Limb (tissue), 2 donors: ENCODE measurements at regions not wholly inside any gene's neighbourhood (a gene's known extent, or its start where the extent isn't known, plus 50 kb on each side); places are given as distances from the start of the nearest gene placed in this dataset.
"Not testable (repeated sequence)": the region's sequence is repeated elsewhere in the genome, so short reads cannot be mapped to it uniquely, and the experiment has no call there.

Experiments used
- DNase-seq, 2 donors: peaks; one replicate each; pipeline ENCODE4 v3.0.0-alpha.2; 2016; ENCODE audit errors: extremely low spot score in 2 of 2

GRCh38 chr4:72876946-72877345 is 192.6 kb downstream of the COX18 start:
- no peak for DNase-seq

DNA sequence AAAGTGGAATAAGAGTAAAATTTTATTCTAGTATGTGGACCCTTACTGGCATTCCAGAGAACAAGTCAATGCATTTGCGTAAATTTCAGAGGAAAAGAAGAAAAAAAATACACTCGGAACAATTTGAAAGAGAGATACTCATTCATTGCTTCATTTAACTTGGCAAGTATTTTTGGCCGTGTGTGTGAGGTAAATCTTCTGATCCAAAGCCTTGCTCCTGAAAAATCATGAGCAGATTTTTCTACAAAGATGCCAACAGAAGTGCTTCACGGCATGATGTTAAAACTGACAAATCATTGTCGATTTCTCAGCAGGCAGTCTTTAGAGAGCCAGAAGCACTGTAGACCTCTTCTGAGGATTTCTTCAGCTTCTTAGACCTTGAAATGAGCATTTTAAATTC is 194.0 kb downstream of the COX18 start:
- DNase-seq = no peak

DNA sequence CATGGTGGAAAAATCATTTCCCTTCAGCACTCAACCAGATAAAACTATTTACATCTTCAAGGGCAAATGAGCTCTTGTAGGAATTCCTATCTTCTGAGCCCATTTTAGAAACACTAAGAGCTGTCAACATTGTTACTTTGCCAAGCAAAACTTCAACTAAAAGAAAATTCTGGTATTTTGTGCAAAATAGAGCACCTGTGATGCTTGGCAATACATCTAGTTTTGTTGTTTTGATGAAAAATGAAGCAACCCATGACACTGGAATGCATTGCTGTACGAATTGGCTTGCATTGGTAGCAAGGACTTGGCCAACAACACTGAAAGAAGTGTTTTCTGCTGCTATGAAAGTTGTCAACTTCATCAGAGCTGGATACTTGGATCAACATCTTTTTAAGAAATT is 194.4 kb downstream of the COX18 start:
- no peak for DNase-seq

GRCh38 chr4:72864898-72865297 is 204.6 kb downstream of the COX18 start:
- DNase-seq = no peak

GRCh38 chr4:72864277-72864676 is 205.2 kb downstream of the COX18 start:
- not testable (repeated sequence) for DNase-seq

- no peak for DNase-seq
Measured at GRCh38 chr4:72860766-72861165, 208.8 kb downstream of the COX18 start.

DNA sequence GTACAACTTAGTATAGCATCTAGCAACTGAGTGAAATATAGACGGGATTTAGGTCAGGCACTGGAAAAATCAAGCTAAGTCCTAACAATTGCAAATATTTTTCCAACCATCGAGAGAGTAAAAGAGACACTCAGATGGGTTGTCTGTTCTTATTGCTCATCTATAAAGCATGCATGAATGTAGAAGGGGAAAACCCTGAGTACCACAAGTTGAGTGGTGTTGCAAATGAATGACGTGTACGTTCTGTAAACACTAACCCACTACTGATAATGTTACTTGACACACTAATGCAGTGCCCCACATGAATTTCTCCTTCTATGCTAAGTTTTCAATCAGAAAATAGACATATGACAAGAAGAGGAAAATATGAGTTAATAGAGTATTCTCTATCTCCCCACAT is 211.2 kb downstream of the COX18 start:
- no peak for DNase-seq

- no peak for DNase-seq
Measured at GRCh38 chr4:72857787-72858186, 211.7 kb downstream of the COX18 start.

GRCh38 chr4:72857216-72857615 is 212.3 kb downstream of the COX18 start:
- no peak for DNase-seq

DNA sequence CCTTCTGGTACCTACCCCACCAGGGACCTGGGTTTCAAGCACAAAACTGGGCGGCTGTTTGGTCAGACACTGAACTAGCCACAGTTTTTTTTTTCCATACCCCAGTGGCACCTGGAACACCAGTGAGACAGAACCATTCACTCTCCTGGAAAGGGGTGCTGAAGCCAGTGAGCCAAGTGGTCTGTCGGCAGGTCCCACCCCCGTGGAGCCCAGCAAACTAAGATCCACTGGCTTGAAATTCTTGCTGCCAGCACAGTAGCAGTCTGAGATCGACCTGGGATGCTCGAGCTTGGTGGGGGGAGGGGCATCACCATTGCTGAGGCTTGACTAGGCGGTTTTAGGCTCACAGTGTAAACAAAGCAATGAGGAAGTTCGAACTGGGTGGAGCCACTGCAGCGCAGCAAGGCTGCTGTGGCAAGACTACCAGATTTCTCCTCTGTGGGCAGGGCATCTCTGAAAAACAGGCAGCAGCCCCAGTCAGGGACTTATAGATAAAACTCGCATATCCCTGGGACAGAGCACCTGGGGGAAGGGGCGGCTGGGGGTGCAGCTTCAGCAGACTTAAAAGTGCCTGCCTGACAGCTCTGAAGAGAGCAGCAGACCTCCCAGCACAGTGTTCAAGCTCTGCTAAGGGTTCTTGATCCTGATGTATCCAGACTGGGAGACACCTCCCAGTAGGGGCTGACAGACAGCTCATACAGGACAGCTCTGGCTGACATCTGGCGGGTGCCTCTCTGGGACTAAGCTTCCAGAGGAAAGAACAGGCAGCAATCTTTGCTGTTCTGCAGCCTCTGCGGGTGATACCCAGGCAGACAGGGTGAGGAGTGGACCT is 223.0 kb downstream of the COX18 start:
- no peak for DNase-seq

DNA sequence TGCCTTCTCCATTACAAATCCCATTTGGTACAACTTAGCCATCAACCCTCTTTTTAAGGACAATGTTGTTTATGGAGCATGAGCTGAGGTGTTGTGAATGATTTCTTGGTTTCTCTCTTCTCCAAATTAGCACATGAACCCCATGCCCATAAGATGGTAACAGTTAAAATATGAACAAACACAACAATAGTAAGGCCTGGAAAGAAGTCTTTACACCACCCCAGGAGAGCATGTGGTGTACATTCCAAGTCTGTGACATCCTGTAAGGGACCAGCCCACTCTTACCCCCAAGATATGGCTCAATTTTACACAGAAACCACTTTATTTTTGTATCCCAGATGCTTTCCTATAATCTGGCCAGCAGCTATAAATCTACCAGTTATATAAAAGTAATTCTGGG is 226.1 kb downstream of the COX18 start:
- no peak for DNase-seq

- DNase-seq = no peak
Measured at GRCh38 chr4:72842323-72842722, 227.2 kb downstream of the COX18 start.

GRCh38 chr4:72840166-72840565 is 229.3 kb downstream of the COX18 start:
- not testable (repeated sequence) for DNase-seq

- no peak for DNase-seq
Measured at GRCh38 chr4:72828864-72829263, 240.7 kb downstream of the COX18 start.

DNA sequence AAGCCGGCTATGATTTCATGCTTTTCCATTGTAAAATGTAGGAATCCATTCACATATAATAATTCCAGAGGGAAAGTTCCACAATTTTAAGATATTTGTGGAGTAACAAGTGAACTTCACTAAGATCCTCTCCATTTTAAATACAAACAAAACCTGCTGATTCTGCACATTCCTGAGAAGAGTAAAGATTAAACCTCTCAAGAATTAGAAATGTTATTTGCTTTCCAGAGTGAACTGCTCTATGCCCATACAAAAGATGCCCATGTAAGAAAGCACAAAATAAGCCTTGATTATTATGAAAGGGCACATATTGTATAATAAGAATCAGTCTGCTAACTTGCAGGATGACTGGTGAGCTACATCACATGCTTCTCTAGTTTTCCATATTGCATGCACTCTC is 241.5 kb downstream of the COX18 start:
- DNase-seq = no peak

DNA sequence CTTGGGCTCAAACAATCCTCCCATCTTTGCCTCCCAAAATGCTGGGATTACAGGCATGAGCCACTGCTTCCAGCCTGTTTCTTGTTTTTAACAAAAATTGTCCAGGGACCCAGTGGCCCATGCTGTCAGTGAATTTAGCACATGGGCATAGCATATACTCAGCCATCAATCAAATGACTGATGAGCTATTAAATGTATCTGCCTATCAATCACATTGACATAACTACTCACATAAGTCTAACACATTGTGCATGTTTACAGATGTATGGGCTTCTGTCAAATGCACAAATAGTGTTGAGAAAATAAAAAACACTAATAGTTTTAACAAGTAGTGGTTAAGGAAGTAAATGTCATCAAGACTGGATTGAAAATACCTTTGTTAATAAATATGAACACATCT is 249.4 kb downstream of the COX18 start:
- DNase-seq = no peak

DNA sequence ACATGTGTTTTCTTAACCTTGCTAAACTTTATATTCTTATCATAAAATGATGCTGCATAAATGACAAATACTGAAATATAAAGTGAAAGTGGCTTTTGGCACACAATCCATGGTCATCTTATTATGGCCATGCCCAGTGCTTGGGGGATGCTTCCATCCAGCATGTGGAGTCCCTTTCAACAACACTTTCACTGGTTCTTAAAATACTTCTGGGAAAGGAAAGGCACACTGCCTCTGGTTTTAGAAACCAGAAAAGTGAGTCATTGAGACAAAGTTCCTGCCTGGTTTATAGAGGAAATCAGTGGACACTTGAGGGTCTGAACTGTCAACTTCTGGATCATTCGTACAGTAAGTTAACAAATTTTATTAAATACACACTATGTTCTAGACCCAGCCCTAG is 248.0 kb upstream of the ADAMTS3 start:
- no peak for DNase-seq

GRCh38 chr4:72814241-72814640 is 245.2 kb upstream of the ADAMTS3 start:
- no peak for DNase-seq

- no peak for DNase-seq
Measured at GRCh38 chr4:72809208-72809607, 240.2 kb upstream of the ADAMTS3 start.

GRCh38 chr4:72805284-72805683 is 236.3 kb upstream of the ADAMTS3 start:
- DNase-seq = no peak

DNA sequence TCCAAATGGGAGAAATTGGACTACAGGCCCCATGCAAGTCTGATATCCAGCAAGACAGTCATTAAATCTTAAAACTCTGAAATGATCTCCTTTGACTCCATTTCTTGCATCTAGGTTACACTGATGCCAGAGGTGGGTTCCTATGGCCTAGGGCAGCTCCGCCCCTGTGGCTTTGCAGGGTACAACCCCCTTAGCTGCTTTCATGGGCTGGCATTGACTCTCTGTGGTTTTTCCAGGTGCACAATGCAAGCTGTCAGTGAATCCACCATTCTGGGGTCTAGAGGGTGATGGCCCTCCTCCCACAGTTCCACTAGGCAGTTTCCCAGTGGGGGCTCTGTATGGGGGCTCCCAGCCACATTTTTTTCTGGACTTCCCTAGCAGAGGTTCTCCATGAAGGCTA is 228.5 kb upstream of the ADAMTS3 start:
- DNase-seq = no peak

GRCh38 chr4:72791054-72791453 is 222.0 kb upstream of the ADAMTS3 start:
- DNase-seq = no peak

DNA sequence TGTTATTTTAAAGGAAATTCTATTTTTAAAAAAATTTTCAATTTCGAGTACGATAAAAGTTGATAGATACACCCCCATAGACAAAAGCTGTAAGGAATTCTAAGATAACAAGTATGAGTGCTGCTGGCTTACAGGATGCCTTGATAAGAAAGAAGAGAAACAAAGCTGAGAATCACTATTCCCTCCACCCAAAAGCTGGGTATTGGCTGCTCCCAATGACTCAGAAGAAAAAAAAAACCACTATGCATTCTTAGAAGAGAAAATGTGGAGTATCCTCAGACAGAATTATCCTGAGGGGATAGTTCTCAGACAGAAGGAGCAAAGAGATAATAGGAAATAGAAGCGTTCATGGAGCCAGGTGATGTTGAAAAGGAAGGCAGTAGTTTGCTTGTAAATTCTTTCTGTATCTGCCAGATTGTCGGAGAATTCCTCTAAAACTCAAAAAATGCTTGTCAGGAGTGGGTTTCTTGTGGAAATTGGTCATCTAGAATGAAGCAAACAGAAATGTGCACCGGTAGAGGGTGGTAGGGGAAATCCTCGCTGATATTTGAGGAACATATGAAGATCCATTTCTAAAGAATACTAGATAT is 217.5 kb upstream of the ADAMTS3 start:
- DNase-seq = no peak
